ENCODE measurements at regions not wholly inside any gene's neighbourhood (a gene's known extent, or its start where the extent isn't known, plus 50 kb on each side); places are given as distances from the start of the nearest gene placed in this dataset.

GRCh38 chr2:2875831-2876230, 501.8 kb downstream of the EIPR1 start (continued):
- TF ChIP-seq CSDC2 (CRISPR knock-in tag; IDR thresholded peaks at IDR 0.05) (no peak), ARNTL (CRISPR knock-in tag; IDR thresholded peaks at IDR 0.05; ENCODE audit: borderline replicate concordance, low read depth) (no peak), TSHZ2 (CRISPR knock-in tag; IDR thresholded peaks at IDR 0.05) (no peak), TOX (CRISPR knock-in tag; IDR thresholded peaks at IDR 0.05; ENCODE audit: borderline replicate concordance) (no peak), ZNF8 (CRISPR knock-in tag; IDR thresholded peaks at IDR 0.05) (no peak), CSRNP3 (CRISPR knock-in tag; IDR thresholded peaks at IDR 0.05) (no peak), GLIS3 (CRISPR knock-in tag; IDR thresholded peaks at IDR 0.05) (no peak), CREB5 (CRISPR knock-in tag; IDR thresholded peaks at IDR 0.05; ENCODE audit: low read depth) (no peak)

- ATAC-seq, result no peak
- TF ChIP-seq ZNF70 (CRISPR knock-in tag; IDR thresholded peaks at IDR 0.05) (no peak), ESRRG (CRISPR knock-in tag; IDR thresholded peaks at IDR 0.05) (no peak), ZNF565 (CRISPR knock-in tag; conservative IDR thresholded peaks at IDR 0.05; ENCODE audit: low read depth) (no peak), ARNTL (CRISPR knock-in tag; IDR thresholded peaks at IDR 0.05; ENCODE audit: borderline replicate concordance, low read depth) (no peak), ZFP3 (CRISPR knock-in tag; IDR thresholded peaks at IDR 0.05) (no peak), TCF4 (CRISPR knock-in tag; IDR thresholded peaks at IDR 0.05; ENCODE audit: borderline replicate concordance) (no peak), POU6F1 (CRISPR knock-in tag; IDR thresholded peaks at IDR 0.05; ENCODE audit: borderline replicate concordance, low read depth) (no peak)
Measured at GRCh38 chr2:2875296-2875695, 502.3 kb downstream of the EIPR1 start.

GRCh38 chr2:2874805-2875204, 502.8 kb downstream of the EIPR1 start:
- TF ChIP-seq PPARA (CRISPR knock-in tag; IDR thresholded peaks at IDR 0.05; ENCODE audit: borderline replicate concordance), result no peak
- no peak for TF ChIP-seq TOX (CRISPR knock-in tag; IDR thresholded peaks at IDR 0.05; ENCODE audit: borderline replicate concordance)
- TF ChIP-seq TSHZ2 (CRISPR knock-in tag; IDR thresholded peaks at IDR 0.05), result no peak
- no peak for TF ChIP-seq CREB5 (CRISPR knock-in tag; IDR thresholded peaks at IDR 0.05; ENCODE audit: low read depth)
- TF ChIP-seq CSRNP3 (CRISPR knock-in tag; IDR thresholded peaks at IDR 0.05), result no peak
- TF ChIP-seq ZNF565 (CRISPR knock-in tag; conservative IDR thresholded peaks at IDR 0.05; ENCODE audit: low read depth), result no peak
- no peak for TF ChIP-seq ZNF70 (CRISPR knock-in tag; IDR thresholded peaks at IDR 0.05)
- TF ChIP-seq ESRRG (CRISPR knock-in tag; IDR thresholded peaks at IDR 0.05), result no peak
- no peak for TF ChIP-seq GLIS3 (CRISPR knock-in tag; IDR thresholded peaks at IDR 0.05)
- no peak for TF ChIP-seq SNAI2 (CRISPR knock-in tag; IDR thresholded peaks at IDR 0.05)
- no peak for TF ChIP-seq CSDC2 (CRISPR knock-in tag; IDR thresholded peaks at IDR 0.05)
- no peak for TF ChIP-seq PATZ1 (CRISPR knock-in tag; IDR thresholded peaks at IDR 0.05; ENCODE audit: borderline replicate concordance)
- no peak for TF ChIP-seq ISL1 (CRISPR knock-in tag; IDR thresholded peaks at IDR 0.05)
- TF ChIP-seq ZNF8 (CRISPR knock-in tag; IDR thresholded peaks at IDR 0.05), result no peak
- no peak for TF ChIP-seq ZFP3 (CRISPR knock-in tag; IDR thresholded peaks at IDR 0.05)
- no peak for TF ChIP-seq ZFP30 (CRISPR knock-in tag; IDR thresholded peaks at IDR 0.05)
- no peak for TF ChIP-seq BACH2 (CRISPR knock-in tag; IDR thresholded peaks at IDR 0.05; ENCODE audit: borderline replicate concordance)
- ATAC-seq, result no peak

All from SK-N-SH treated with all-trans-retinoic acid at 6 μM for 48 hours (cell line).